Type B pancreatic cell (in vitro differentiated cells): ENCODE measurements at regions not wholly inside any gene's neighbourhood (a gene's known extent, or its start where the extent isn't known, plus 50 kb on each side); places are given as distances from the start of the nearest gene placed in this dataset.

Source experiments
- DNase-seq: peaks from one replicate; pipeline ENCODE4 v3.0.0; 2021; ENCODE audit warnings: mixed read lengths; ENCODE audit not compliant: unreplicated experiment; ENCODE audit errors: extremely low spot score
- H3K27ac Mint-ChIP-seq: 2 replicates; pipeline ENCODE4 v1.8.0; 2021; ENCODE audit warnings: mild to moderate bottlenecking, mixed read lengths
- H3K27me3 Mint-ChIP-seq: 2 replicates; pipeline ENCODE4 v1.8.0; 2021; ENCODE audit warnings: mixed read lengths
- H3K36me3 Mint-ChIP-seq: 2 replicates; pipeline ENCODE4 v1.8.0; 2021; ENCODE audit warnings: mixed read lengths
- H3K4me1 Mint-ChIP-seq: one replicate; pipeline ENCODE4 v1.8.0; 2021; ENCODE audit warnings: mixed read lengths; ENCODE audit not compliant: unreplicated experiment
- H3K4me3 Mint-ChIP-seq: 2 replicates; pipeline ENCODE4 v1.8.0; 2021; ENCODE audit warnings: mild to moderate bottlenecking, mixed read lengths
- H3K9me3 Mint-ChIP-seq: 2 replicates; pipeline ENCODE4 v1.8.0; 2021; ENCODE audit warnings: mixed read lengths
- TF ChIP-seq, protein P1 (sequence below): fragments of 200-600 bp; sonication (generic); conservative IDR thresholded peaks from 2 replicates; pipeline ENCODE4 v1.5.0; 2021; ENCODE audit warnings: antibody characterized with exemption, mild to moderate bottlenecking

DNA sequence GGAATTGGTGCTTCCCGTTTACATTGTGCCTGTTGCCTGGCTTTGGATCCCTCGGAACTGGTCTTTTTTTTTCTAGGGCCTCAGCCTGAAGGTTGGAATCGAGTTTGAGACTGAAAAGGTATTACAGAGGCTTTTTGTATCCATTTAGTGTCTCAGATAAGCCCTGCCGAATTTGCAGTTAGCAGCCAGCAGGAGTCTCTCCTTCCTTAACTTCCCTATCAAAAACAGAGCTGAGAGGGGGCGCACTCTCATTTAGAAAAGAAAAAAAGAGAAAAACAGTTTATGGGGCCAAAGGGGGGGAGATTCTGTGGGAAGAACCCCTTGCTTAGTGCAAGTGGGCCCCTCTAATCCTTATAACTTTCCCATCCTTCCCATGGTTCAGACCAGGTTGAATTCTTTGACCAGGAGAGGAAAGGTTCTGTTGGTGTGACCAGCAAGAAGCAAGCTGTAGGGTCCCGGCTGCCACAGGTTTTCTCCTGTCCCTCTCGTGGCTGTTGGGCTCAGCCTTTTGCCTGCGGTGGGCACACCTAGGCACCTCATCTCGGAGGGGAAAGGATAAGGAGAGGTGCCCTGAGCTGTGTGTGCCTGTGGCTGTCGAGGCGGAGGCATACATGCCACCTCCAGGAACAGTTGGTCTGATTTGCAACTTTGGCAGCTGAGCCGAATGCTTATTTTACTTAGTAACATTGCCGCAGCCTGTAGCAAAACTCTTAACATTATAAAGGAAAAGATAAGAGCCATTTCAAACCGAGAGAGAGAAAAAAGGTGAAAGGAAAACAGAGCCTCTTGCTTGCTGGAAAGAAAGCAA is 565.0 kb upstream of the CNTN5 start:
- no peaks in the 10 kb centered on the region for H3K9me3 Mint-ChIP-seq
- H3K27me3 Mint-ChIP-seq: no peaks in the 10 kb centered on the region
- H3K27ac Mint-ChIP-seq: no peak overlapping the region
- H3K4me3 Mint-ChIP-seq: no peak overlapping the region
- no peaks in the 10 kb centered on the region for H3K36me3 Mint-ChIP-seq
- TF ChIP-seq, protein P1, sequence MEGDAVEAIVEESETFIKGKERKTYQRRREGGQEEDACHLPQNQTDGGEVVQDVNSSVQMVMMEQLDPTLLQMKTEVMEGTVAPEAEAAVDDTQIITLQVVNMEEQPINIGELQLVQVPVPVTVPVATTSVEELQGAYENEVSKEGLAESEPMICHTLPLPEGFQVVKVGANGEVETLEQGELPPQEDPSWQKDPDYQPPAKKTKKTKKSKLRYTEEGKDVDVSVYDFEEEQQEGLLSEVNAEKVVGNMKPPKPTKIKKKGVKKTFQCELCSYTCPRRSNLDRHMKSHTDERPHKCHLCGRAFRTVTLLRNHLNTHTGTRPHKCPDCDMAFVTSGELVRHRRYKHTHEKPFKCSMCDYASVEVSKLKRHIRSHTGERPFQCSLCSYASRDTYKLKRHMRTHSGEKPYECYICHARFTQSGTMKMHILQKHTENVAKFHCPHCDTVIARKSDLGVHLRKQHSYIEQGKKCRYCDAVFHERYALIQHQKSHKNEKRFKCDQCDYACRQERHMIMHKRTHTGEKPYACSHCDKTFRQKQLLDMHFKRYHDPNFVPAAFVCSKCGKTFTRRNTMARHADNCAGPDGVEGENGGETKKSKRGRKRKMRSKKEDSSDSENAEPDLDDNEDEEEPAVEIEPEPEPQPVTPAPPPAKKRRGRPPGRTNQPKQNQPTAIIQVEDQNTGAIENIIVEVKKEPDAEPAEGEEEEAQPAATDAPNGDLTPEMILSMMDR: peak; percentile 44
- no peak for DNase-seq
- H3K4me1 Mint-ChIP-seq: no peaks in the 10 kb centered on the region

DNA sequence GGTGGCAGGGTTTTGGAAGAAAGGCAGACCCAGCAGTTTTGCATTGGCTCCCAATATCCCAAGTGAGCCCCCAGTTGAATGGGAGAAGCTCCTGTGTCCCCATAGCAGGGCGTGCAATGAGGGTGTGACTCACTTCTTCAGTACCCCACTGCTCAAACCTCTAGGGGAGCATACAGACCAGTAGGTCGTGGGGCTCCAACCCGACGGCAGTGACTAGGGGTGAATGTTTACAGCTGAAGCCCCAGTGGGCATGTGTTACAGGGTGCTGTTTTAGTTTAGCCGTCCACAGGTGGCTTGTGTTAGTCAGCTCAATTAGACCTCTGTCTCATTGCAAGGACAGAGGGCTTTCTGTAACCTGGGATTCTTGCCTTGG is 564.5 kb upstream of the CNTN5 start:
- DNase-seq: no peak
- Mint-ChIP-seq H3K9me3 (no peaks in the 10 kb centered on the region), H3K4me1 (no peaks in the 10 kb centered on the region), H3K4me3 (no peak overlapping the region), H3K27me3 (no peaks in the 10 kb centered on the region), H3K36me3 (no peaks in the 10 kb centered on the region), H3K27ac (no peak overlapping the region)
- TF ChIP-seq, protein P1: no peak

DNA sequence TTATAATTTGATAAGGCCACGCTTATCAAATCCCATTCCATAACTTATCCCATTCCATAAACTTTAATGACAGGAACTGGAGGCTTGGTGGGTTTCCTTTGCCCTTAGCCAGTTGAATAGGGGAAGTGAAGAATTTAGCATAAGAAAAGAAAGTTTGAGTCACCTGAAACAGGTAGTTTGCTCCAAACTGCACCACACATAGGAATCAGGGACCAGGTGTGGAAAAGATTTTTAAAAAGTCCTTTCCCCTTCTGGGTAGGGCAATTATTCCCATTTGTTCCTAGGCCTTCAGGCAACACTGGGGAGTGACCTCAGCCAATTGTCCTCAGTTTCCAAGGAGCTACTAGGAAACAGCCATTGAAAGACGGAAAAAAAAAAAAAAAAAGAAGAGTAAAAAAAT is 525.7 kb upstream of the CNTN5 start:
- no peaks in the 10 kb centered on the region for H3K27me3 Mint-ChIP-seq
- TF ChIP-seq, protein P1: no peak
- H3K36me3 Mint-ChIP-seq: no peaks in the 10 kb centered on the region
- H3K9me3 Mint-ChIP-seq: no peaks in the 10 kb centered on the region
- H3K27ac Mint-ChIP-seq: no peak overlapping the region
- H3K4me1 Mint-ChIP-seq: no peaks in the 10 kb centered on the region
- DNase-seq: no peak
- H3K4me3 Mint-ChIP-seq: no peak overlapping the region

DNA sequence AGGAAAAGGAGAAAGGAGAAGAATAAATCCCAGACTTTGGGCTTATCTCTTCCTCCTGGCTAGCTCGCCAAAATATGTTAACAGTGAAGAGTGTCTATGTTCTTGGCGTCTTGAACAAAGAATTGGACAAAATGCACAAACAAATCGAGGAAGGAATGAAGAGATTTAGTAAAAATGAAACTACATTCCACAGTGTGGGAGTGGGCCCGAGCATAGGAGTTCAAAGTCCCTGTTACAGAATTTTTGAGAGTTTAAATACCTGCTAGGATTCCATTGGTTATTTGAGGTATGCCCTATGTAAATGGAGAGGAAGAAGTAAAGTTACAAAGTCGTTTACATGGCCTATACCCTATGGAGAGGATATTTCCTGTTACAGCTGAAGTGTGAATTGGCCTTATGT is 525.1 kb upstream of the CNTN5 start:
- H3K27me3 Mint-ChIP-seq: no peaks in the 10 kb centered on the region
- no peak overlapping the region for H3K4me3 Mint-ChIP-seq
- TF ChIP-seq, protein P1: no peak
- no peak for DNase-seq
- H3K4me1 Mint-ChIP-seq: no peaks in the 10 kb centered on the region
- H3K27ac Mint-ChIP-seq: no peak overlapping the region
- no peaks in the 10 kb centered on the region for H3K36me3 Mint-ChIP-seq
- no peaks in the 10 kb centered on the region for H3K9me3 Mint-ChIP-seq

DNA sequence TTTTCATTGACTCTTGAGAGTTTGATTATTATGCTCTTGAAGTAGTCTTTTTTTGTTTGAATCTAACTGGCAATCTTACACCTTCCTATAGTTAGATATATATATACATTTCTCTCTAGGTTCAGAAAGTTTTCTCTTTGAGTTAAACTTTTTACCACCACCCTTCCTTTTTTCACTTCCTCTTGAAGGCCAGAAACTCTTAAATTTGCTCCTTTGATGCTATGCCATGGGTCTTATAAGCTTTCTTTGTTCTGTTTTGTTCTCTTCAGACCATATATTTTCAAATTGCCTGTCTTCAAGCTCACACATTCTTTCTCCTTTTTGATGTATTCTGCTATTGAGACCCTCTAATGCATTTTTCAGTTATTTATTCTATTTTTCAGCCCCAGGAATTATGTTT is 513.5 kb upstream of the CNTN5 start:
- H3K36me3 Mint-ChIP-seq: no peaks in the 10 kb centered on the region
- no peaks in the 10 kb centered on the region for H3K27me3 Mint-ChIP-seq
- H3K4me1 Mint-ChIP-seq: no peaks in the 10 kb centered on the region
- H3K4me3 Mint-ChIP-seq: no peak overlapping the region
- H3K9me3 Mint-ChIP-seq: no peaks in the 10 kb centered on the region
- no peak overlapping the region for H3K27ac Mint-ChIP-seq
- no peak for DNase-seq
- TF ChIP-seq, protein P1: no peak
